DMS53 (cell line): ENCODE measurements at regions not wholly inside any gene's neighbourhood (a gene's known extent, or its start where the extent isn't known, plus 50 kb on each side); places are given as distances from the start of the nearest gene placed in this dataset.

Source experiments
- DNase-seq: peaks from one replicate; lab custom pipeline; 2025; lab: John Stamatoyannopoulos, UW

DNA sequence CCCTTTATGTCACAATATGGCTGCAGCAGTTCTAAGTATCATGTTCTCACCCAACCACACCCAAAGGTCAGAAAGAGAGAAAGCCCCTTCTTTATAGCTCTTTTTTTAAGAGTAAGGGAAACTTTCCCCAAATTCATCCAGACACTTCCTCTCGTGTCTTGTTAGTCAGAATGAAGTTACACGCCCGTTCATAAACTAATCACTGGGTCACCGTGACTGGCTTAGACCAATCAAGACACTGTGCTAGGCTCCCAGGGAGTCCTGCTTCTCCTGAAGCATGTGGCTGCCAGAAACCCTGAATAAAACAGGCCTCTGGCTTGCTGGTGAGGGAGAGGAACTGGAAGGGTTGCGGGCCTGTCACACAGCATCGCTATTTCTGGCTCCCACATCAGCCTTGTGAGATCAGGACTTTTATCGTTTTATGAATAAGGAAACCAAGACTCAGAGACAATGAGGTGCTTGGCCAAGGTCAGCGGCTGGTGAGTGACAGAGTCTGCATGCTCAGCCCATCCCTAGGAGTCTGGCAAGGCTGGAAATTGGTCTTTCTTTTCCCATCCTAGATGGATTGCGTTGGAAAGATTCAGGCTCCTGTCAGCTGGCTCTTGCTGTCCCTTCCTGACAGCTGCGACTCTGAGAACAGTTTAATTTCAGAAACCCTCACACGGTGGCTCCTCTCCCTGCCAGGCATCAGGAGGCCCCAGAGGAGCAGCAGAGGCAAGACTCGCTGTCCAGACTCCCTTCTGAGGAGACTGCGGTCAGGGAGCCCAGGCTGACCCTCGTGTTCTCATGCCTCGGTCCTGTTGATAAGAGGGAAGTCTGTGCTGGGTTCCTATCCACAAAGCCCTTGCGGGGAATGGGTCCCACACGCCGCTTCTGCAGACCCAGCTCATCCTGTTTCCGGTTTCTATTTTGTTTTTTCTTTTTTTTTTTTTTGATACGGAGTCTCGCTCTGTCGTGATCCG lies 104.5 kb upstream of the TAF1B start:
- no peak for DNase-seq

DNA sequence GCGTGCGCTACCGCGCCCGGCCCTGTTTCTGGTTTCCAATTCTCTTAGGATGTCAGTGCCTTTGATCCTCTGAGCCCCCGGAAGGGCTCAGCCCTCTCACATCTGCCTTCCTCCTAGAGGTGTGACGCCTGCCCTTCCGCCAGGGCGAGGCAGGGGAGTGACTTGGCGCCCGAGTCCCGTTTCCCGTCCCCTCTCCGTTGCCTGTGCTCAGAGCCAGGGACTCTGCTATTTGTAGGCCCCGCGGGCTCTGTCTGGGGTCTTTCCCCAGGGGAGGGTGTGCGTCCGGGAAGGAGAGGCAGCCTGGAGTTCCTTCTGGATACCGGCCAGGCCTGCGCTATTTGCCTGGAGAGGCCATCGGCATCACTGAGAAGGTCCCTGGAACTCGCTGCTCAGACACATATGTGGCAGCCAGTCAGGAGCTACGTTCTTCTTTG lies 103.7 kb upstream of the TAF1B start:
- DNase-seq, result no peak

DNA sequence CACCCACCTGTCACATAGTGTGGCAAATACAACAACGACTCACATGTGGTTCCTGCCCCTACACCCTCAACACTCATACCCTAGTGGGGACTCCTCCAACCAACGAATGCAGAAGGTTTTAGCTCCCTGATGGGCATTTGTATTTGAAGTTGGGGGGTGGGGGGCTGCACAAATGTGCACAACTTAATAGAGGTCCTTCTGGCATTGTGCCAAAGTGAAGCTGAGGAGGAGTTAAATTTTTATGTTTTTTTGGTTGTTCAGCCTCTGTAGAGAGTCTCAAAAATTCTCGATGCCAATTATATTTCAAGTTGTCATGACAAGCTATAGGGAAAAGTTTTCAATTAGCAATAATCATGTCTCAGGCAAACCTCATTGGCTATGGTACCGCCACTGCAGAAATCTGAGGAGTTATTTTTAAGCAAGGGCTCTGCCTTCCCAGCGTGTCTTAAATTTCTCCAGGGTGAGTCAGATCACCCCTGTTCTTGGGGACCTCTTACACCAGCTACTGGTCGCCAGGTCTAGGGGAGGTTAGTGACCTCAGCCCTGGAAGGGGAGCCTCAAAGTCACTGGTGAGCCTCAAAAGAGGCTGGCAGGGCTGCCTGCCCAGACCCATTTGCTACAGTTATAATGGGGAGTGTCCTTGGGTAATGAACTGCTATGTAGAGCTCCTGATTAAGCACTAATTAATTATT lies 102.7 kb upstream of the TAF1B start:
- DNase-seq, result no peak

DNA sequence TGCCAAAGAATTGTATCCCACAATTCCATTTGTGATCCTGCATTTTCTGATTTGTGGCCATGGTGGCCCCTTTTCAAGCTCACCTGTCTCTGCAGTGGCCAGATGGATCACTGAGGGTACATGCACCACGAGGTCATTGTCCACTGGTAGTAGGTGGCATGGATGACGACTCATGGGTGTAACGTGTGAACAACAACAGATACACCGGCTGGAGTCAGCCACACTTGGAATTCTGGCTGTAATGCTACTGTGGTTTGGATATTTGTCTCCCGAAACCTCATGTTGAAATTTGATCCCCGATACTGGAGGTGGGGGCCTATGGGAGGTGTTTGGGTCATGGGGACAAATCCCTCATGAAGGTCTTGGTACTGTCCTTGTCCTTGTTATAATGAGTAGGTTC lies 102.2 kb upstream of the TAF1B start:
- DNase-seq, result no peak

DNA sequence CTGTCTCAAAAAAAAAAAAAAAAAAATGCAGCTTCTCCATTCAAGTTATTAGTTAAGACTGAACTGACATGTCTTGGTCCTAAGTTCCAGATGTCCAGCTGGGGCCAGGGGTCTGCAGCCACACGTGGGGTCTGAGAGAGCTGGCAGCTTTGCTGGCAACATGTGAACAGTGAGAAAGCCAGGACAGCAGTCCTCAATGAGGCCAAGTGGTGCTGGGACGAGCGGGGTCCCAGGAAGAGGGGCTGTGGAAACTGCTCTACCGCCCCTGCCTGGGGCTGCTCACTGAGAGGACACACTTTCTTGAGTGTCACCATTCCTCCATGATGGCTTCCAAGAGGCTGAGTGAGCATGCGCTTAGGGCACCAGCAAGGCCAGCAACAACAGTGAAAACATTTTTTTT lies 100.7 kb upstream of the TAF1B start:
- DNase-seq, result no peak

DNA sequence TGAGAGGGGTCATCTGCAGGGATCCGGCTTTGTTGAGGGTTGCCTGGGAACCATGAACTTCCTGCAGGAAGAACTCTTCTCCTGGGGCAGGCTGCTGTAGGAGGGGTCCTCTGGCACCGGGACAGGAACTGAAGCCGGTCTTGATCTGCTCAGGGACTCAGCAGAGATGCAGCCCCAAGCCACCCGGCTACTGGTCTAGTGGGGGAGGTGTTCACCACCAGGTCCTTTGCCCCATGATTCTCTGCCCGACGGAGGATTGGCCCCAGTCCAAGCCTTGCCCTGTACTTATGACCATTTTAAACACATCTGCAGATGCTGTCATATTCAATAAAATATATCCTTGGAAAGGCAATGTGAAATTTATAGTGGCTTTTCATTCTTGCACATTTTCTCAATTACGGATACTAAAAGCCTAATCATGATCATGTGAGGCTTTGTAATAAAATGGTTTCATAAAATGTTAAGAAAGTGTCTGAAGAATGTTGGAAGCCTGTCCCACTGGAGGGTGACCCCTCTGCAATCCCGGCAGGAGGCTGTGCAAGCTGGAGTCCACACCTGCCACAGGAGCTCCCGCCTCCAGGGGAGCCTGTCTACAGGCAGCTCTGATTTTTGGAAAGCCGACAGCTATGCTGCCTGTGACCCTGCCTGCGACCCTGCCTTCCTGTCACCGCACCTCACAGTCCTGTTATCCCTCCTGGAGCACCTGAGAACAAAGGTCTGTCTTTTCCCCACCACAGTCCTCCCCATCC lies 98.8 kb upstream of the TAF1B start:
- no peak for DNase-seq

DNA sequence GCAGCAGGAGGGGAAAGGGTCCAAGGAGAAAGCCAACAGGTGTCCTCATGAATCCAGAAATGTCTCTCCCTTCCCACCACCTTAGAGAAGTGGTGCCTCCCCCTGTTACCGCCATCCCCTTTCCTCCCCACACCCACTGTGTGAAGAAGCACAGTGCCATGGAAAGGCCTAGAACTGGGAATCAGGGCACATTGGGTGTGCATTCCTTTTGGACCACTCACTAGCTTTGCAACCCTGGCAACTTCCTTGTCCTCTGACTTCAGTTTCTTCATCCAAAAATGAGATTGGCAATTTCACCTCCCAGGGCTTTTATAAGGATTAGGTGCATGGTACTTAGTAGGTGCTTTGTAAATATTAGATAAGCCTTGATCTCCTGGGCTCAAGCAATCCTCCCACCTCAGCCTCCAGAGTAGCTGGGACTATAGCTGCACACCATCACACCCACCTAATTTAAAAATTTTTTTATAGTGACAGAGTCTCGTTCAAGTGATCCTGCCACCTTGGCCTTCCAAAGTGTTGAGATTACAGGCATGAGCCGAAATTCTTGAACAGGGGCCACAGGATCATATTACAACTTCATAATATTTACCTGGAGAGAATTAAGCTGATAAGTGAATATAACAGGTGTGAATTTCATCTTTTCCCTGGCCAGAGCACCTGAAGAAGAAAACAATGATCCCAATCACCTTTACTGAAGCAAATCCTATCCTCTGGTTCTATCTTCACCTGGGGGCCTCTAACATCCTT lies 97.9 kb upstream of the TAF1B start:
- DNase-seq, result no peak

DNA sequence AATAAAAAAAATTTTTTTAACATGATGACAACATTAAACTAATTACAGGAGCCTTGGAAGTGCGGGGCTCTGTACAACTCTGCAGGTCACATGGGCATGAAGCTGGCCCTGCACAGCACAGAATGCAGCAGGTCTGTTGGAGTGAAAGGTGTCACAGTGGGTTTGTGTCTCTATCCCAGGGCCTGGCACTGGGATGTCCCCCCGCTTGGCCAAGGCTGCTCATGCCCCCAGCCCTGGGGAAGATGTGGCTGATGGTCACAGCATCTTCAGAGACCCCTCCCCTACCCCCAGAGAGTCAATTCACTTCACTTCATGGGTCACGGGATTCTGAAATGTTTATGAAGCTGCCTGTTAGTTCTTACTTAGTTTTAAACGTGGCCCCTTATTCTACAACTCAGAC lies 95.9 kb upstream of the TAF1B start:
- DNase-seq, result no peak

DNA sequence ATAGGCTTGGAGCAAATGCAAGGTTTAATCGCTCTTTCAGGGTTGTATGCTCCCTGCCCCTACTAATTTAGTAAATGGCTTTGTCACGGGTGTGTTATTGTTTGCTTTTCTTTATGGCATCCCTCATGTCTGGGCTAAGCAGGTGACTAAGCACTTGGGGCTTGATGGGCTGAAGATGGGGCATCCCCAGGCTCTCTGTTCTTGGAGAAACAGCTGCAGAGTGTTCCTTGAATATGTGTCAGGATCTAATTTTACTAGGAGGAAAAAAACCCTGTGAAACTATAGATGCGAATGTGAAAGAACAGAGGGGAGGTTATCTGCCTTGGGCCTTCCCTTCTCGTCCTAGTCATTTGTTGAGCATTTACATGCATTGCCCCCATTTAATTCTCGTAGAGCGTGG lies 94.7 kb upstream of the TAF1B start:
- DNase-seq, result peak; percentile 13

DNA sequence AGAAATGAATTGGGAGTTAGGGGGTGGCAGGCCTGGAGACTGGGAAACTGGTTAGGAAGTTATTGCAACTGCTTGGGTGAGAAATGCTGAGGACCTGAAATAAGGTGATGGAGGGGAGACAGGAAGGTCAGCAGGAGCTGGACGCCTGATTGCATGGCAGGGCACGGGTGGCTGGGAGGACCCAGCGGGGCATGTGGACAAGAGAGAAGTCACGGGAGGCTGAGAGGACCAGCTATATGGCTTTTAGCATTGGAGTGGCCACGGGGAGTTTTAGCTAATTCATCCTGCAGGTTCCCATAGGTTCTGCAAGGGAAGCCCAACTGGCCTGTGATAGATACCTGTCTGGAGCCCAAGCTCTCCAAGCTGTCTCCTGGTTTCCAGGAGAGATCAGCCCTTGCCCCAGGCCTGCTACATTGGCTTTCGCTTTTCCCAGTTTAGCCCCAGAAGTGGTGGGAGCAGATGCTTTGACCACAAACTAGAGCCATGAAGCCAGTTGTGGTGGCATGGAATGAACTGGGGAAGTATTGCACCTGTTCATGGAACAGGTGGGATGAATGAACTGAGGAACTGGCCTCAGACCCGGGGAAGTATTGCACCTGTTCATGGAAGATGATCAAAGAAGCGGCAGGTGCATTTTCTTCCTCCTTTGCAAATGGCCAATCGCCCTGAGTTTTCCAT lies 93.6 kb upstream of the TAF1B start:
- no peak for DNase-seq

DNA sequence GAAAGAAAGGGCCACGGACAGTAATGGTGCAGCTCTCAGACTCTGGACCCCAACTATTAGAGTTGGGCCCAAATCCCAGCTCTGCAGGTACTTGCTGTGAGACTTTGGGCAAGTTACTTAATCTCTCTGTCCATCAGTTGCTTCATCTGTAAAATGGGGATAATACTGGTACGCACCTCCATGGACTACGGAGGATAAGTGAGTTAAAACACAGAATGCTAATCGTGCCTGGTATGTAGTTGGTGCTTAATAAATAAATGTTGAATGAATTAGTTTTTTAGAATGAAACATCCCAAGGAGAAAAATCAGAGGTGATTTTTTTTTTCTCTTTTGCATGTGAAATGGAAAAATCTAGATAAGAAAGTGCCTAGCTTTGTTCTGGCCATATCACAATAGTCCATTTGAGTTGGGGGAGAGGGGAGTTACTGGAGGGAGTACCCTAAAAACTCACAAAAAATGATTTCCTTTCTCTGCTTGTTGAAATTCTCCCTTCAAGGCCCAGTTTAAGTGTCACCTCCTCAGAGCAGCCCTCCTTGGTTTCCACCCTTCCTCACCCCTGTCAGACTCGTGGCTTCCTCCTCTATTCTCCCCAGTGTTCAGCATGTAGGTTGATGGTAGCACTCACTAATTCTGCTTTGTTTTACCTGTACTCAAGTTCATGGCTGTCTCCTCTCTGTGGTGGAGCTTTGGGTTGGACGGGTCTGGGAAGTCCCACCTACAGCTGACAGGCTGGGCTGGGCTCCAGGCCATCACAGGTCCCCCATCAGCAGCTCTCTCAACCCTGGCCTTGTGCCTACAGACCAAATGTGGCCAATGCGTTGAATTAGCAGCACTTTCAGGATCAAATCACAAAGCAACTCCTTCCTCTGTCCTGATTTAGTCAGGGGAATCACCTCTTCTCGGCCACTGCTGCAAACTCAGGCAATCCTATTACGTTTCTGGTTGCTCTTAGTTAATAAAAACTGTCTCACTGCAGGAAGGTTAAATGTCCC lies 92.8 kb upstream of the TAF1B start:
- no peak for DNase-seq

DNA sequence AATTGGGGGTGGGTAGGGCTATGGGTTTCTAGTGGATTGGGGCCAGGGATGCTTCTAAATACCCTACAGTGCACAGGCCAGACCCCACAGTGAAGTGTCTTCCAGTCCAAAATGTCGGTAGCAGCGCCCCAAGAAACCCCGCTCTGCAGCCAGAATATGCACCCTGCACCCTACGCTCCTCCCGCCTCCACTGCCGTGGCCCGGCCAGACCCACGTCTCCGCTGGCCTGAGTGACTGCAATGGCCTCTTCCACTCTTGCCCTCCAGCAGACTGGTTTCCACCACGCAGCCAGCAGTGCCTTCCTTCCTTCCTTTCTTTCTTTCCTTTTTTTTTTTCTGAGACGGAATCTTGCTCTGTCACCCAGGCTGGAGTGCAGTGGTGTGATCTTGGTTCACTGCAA lies 91.4 kb upstream of the TAF1B start:
- no peak for DNase-seq

DNA sequence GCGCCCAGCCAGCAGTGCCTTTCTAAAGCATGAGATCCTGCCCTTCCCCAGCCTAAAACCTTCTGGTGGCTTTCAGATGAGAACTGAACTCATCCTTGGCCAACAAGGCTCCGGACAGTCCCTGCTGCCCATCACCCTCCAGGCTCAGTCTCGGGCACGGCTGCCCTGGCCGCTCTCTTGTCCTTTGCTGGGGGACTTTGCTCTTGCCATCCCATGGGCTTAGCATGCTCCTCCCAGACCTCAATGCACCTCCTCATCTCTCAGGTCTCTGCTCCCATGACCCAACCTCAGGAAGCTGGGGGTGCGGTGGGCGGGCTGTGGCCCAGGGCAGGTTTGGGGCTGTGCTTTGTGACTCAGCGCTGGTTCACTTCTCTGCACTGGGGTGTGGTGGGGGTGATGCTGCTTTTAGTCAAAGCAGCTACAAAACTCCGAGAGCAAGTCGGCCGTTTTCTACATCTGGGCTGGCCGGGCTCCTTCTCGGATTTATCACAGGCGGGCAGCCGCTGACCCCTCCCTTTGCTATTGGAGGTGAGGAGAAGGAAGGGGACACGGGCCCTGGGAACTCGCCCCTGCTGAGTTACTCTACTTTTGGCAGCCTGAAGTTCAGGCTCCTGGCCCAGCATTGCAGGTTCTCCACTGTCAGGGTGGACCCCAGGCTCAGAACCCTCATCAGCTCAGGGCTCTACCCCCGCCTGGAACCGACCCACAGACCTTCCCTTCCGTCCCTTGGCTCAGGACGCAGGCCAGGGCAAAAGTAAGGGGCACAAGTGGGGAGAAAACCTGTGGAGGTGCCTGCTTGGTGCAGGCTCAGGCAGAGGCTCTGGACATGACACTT lies 90.6 kb upstream of the TAF1B start:
- no peak for DNase-seq

DNA sequence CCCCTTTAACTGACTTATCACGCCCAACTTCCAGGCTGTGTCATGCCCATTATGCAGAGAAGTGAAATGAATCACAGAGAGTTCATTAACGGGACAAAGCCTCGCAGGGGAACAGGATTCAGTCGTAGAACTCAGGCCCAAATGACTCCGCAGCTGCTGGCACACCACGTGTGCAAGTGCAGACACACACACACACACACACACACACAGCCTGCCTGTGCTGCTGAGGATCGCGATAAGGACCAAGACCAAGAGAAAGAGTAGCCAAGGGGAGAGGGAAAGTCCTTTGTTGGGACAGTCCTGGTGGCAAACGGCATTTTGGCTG lies 90.0 kb upstream of the TAF1B start:
- peak; percentile 36 for DNase-seq

DNA sequence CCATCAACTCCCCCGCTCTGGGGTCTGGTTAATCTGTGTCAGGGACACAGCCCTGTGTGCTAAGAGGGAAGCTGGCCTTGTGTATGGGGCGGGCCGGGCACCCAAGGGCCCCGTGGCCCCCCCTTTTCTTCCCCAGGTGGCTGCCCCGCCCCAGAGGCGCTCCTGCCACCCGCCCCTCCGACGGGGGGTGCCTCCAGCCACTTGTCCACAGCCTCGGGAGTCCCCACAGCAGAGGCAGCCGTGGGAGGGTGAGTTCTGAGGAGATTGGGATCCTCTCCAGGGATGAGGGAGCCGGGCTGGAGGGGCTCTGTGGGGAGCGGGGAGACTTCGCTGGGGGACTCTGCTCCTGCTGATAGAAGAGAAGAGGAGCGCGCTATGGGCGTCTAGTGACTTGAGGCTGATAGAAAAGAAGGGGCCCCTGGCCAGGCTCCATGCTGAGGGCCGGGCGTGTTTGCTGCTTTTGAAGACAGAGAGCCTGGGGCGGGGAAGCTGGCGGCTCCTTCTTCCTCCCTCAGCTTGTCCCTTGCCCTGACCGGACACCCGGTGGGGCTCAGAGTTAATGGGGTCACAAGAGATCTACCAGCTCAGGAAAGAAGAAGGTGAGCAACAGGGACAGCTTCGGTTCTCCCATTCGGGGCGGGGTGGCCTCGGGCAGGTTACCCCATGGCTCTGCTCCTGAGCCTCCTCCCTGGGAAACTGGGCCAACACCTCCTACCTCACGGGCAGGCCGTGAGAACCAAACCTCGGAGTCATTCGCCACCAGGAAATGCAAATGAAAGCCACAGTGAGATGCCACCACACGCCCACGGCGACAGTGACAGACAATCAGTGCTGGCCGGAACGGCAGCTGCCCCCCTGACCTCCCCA lies 89.4 kb upstream of the TAF1B start:
- peak; percentile 66 for DNase-seq

DNA sequence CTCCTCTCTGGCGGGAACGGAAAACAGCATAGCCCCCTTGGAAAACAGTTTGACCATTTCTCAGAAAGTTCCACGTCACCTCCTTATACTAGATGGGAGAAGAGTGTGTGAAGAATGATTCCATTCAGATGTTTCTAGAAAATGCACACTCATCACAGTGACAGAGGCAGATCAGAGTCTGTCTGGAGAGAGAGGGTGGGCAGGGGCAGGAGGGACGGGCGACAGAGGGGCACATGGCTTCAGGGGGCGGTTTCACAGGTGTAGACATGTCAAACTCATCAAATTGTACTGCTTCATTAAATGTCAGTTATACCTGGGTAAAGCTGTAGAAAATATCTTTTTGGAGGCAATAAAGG lies 88.8 kb upstream of the TAF1B start:
- DNase-seq, result no peak

DNA sequence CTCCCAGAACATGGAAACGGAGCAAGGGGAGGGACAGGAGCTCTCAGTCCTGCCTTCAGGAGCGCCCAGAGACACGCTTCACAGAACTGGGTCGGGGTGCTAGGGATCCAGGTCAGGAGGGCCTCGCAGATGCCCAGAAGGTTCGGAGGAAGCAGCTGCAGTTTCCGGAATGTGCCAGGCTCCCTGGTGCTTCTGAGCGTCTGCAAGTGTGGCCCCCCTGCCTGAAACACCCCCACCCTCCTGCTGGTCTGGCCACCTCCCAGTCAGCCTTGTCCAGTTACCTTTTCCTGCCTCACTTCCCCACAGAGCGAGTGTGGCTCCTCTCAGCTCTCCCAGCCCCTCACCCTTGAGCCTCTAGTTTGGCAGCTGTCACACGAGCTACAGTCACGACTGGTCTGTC lies 88.3 kb upstream of the TAF1B start:
- DNase-seq, result no peak

DNA sequence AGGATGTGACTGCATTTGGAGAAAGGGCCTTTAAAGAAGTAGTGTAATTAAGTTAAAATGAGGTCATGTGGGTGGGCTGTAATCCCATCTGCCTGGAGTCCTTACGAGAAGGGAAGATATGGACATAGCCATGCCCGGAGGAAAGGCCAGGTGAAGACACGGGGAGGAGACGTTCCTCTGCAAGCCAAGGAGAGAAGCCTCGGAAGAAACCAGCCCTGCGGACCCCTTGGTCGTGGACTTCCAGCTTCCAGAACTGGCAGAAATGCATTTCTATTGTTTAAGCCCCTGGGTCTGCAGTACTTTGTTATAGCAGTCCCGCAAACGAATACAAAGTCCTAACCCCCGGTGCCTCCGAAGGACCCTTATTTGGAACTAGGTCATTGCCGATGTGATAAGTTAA lies 87.6 kb upstream of the TAF1B start:
- no peak for DNase-seq
